ENCODE measurements at regions not wholly inside any gene's neighbourhood (a gene's known extent, or its start where the extent isn't known, plus 50 kb on each side); places are given as distances from the start of the nearest gene placed in this dataset.

DNA sequence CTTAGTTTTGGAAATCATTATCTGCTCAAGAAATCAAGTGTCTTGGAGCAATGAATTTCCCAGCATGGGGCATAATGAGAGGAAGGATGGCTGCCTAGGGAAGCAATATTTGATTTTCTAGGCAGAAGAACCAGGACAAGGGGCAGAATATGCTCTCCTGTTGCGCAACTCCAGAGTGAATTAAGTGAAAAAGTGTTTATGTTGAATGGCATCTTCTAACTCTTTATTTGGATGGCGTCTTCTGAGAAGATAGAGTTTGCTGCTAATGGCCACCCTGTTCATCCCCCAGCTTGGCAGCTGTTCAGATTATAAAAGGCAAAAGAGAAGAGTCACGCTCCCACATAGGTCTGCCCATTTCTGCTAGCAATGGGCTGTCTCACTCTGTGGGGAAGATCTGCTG lies 1278.1 kb downstream of the AACS start:
- Histone ChIP-seq H2BK12ac (ENCODE audit: insufficient read length, low read depth, low read length) (no peak overlapping the region), H2BK5ac (ENCODE audit: insufficient read length, low read length) (no peak overlapping the region), H2BK20ac (ENCODE audit: low read depth, low read length, poor library complexity, severe bottlenecking) (no peak overlapping the region), H4K91ac (ENCODE audit: insufficient read length, low read depth, low read length) (no peak overlapping the region), H4K5ac (ENCODE audit: insufficient read length, low read depth, low read length) (no peak overlapping the region), H2BK15ac (ENCODE audit: low read depth, low read length) (no peak overlapping the region), H3K23ac (ENCODE audit: insufficient read length, low read depth, low read length) (no peak overlapping the region), H2AK5ac (ENCODE audit: insufficient read length, low read length) (no peak overlapping the region), H3K79me2 (ENCODE audit: insufficient read depth, low read length) (no peaks in the 10 kb centered on the region), H3K18ac (ENCODE audit: insufficient read length, low read depth, low read length) (no peak overlapping the region), H3K56ac (ENCODE audit: insufficient read length, low read depth, low read length) (no peak overlapping the region), H3K4me2 (ENCODE audit: insufficient read depth, insufficient read length, low read length) (no peak overlapping the region), H4K20me1 (ENCODE audit: control insufficient read depth, insufficient read depth, insufficient read length) (no peaks in the 10 kb centered on the region), H4K8ac (replicated peaks; ENCODE audit: insufficient read length, low read depth, low read length) (no peak overlapping the region), H3T11ph (ENCODE audit: low read length) (no peak overlapping the region), H3K14ac (ENCODE audit: insufficient read depth, low read length) (no peak overlapping the region), H3K79me1 (ENCODE audit: insufficient read depth, low read depth, low read length, poor library complexity, severe bottlenecking) (no peaks in the 10 kb centered on the region), H2AFZ (ENCODE audit: low read length) (no peak overlapping the region), H3K27ac (ENCODE audit: insufficient read length, low read depth, low read length) (no peak overlapping the region), H3K9ac (ENCODE audit: extremely low read depth, insufficient read length, low read length) (no peak overlapping the region), H3K4ac (ENCODE audit: low read depth, low read length) (no peak overlapping the region), H3K9me3 (ENCODE audit: control insufficient read depth, low read depth, low read length) (no peaks in the 10 kb centered on the region), H3K23me2 (ENCODE audit: insufficient read length, low read depth, low read length, poor library complexity, severe bottlenecking) (no peaks in the 10 kb centered on the region), H3K4me1 (ENCODE audit: insufficient read depth, low read length) (no peaks in the 10 kb centered on the region), H2BK120ac (ENCODE audit: low read depth, low read length, poor library complexity, severe bottlenecking) (no peak overlapping the region), H3K27me3 (ENCODE audit: insufficient read depth, low read length) (no peaks in the 10 kb centered on the region)
- H3K4me3 Mint-ChIP-seq = no peak overlapping the region
- TF ChIP-seq, protein P1, sequence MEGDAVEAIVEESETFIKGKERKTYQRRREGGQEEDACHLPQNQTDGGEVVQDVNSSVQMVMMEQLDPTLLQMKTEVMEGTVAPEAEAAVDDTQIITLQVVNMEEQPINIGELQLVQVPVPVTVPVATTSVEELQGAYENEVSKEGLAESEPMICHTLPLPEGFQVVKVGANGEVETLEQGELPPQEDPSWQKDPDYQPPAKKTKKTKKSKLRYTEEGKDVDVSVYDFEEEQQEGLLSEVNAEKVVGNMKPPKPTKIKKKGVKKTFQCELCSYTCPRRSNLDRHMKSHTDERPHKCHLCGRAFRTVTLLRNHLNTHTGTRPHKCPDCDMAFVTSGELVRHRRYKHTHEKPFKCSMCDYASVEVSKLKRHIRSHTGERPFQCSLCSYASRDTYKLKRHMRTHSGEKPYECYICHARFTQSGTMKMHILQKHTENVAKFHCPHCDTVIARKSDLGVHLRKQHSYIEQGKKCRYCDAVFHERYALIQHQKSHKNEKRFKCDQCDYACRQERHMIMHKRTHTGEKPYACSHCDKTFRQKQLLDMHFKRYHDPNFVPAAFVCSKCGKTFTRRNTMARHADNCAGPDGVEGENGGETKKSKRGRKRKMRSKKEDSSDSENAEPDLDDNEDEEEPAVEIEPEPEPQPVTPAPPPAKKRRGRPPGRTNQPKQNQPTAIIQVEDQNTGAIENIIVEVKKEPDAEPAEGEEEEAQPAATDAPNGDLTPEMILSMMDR (conservative IDR thresholded peaks at IDR 0.05) = no peak
- H3K9me3 Mint-ChIP-seq = peaks cover 3 to 18% of the 10 kb centered on the region in 2 experiments; a peak in 4 of 5 replicates
- H3K27me3 Mint-ChIP-seq (ENCODE audit: low read depth) = peaks cover 1% of the 10 kb centered on the region; the same call in 1 of the 2 replicates
- peaks cover 0 to 6% (median 0%) of the 10 kb centered on the region in 3 experiments; a peak in 1 of 7 replicates for H3K36me3 Mint-ChIP-seq (ENCODE audit: insufficient read depth in 1 of 3, low read depth in 3 of 3)
- no peak for DNase-seq
- WGBS (ENCODE audit: extremely low coverage, insufficient read length, low lambda C conversion rate) = no CpG with 5 or more reads among the region's 3 CpGs
- no peak overlapping the region for H3K27ac Mint-ChIP-seq
- H3K4me1 Mint-ChIP-seq = 0 out of 4 replicates have a peak, but pooled peaks cover 0 to 2% of the 10 kb centered on the region in 2 experiments

Data from H9 (cell line).